Erythroblast (primary cell): ENCODE measurements at regions not wholly inside any gene's neighbourhood (a gene's known extent, or its start where the extent isn't known, plus 50 kb on each side); places are given as distances from the start of the nearest gene placed in this dataset.

Experiments used
- DNase-seq, 2 experiments: peaks; one replicate each; lab custom pipeline; 2025; lab: John Stamatoyannopoulos, UW
- GATA1 ChIP-seq: IDR thresholded peaks from 2 replicates; pipeline ENCODE4 v1.6.1; 2011; ENCODE audit warnings: low read depth, mild to moderate bottlenecking, control low read depth, low read length, moderate library complexity
- POLR2A ChIP-seq: IDR thresholded peaks from 2 replicates; pipeline ENCODE4 v1.6.1; 2011; ENCODE audit warnings: mild to moderate bottlenecking, low read length

- TF ChIP-seq POLR2A = no peak
- no peak for TF ChIP-seq GATA1
- no peak for DNase-seq
Observed at GRCh38 chr10:28774051-28774995, 97.0 kb downstream of the BAMBI start.

DNA sequence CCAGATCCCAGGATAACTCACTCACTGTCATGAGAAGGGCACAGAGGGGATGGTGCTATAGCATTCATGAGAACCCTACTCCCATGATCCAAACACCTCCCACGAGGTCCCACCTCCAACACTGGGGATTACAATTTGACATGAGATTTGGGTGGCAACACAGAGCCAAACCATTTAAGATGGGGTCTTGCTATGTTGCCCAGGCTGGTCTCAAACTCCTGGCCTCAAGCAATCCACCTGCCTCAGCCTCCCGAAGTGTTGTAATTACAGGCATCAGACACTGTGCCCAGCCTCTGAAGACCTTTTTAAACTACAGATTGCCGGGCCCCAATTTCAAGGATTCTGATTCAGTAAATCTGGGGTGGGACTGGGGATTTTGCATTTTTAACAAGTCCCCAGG is 98.5 kb downstream of the BAMBI start:
- TF ChIP-seq POLR2A (no peak), GATA1 (no peak)
- no peak for DNase-seq

- no peak for DNase-seq
- TF ChIP-seq GATA1 (no peak), POLR2A (no peak)
Observed at GRCh38 chr10:28776519-28776918, 99.2 kb downstream of the BAMBI start.

GRCh38 chr10:28777911-28778310 is 100.6 kb downstream of the BAMBI start:
- no peak for TF ChIP-seq GATA1
- no peak for TF ChIP-seq POLR2A
- no peak for DNase-seq

GRCh38 chr10:28778524-28778923 is 101.2 kb downstream of the BAMBI start:
- no peak for DNase-seq

GRCh38 chr10:28781296-28781695 is 104.0 kb downstream of the BAMBI start:
- DNase-seq = no peak
- TF ChIP-seq GATA1 (no peak), POLR2A (no peak)

More at GRCh38 chr10:28778524-28778923, 101.2 kb downstream of the BAMBI start:
- no peak for TF ChIP-seq POLR2A
- TF ChIP-seq GATA1 = no peak

- TF ChIP-seq GATA1 = no peak
- no peak for TF ChIP-seq POLR2A
- DNase-seq = no peak
Observed at GRCh38 chr10:28783087-28783486, 105.8 kb downstream of the BAMBI start.

DNA sequence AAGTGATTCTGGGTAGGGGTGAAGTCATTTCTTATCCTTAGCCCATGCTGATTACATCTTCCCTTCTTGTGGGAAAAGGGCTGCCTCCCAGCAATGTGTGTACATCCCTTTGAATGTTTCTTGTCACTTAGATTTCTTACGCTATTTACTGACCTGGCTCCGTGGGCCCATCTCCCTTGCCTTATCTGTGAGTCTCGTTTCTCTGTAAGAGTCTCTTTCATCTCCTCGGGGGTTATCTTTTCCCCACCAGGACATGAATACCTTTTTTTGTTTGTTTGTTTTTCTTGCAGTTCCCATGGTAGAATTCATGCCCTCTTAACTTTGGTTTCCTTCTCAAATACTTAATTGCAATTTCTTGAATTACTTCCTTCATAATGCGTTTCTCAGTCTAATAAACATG is 107.7 kb downstream of the BAMBI start:
- TF ChIP-seq POLR2A = no peak
- TF ChIP-seq GATA1 = no peak
- no peak for DNase-seq

GRCh38 chr10:28788252-28788651 is 110.9 kb downstream of the BAMBI start:
- no peak for TF ChIP-seq GATA1
- no peak for DNase-seq

- no peak for DNase-seq
- TF ChIP-seq GATA1 = no peak
- TF ChIP-seq POLR2A = no peak
Observed at GRCh38 chr10:28788762-28789161, 111.4 kb downstream of the BAMBI start.

DNA sequence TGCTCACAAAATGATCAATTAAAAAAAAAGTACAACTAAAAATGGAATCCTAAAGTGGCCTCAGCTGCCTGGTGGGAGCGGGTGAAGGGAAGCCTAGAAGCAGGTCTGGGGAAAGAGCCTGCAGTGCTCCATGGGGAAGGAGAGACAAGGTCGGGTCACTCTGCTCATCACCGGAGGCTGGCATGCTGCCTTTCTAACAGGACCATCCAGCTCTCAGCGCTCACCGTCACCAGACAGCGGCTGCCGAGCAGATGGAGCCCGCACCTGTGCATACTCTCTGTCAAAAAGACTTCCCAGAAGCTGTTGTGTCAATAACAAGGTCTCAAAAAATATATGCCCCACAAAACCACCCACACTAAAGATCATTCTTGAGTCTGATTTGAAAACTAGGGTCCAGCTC is 112.8 kb downstream of the BAMBI start:
- no peak for DNase-seq

DNA sequence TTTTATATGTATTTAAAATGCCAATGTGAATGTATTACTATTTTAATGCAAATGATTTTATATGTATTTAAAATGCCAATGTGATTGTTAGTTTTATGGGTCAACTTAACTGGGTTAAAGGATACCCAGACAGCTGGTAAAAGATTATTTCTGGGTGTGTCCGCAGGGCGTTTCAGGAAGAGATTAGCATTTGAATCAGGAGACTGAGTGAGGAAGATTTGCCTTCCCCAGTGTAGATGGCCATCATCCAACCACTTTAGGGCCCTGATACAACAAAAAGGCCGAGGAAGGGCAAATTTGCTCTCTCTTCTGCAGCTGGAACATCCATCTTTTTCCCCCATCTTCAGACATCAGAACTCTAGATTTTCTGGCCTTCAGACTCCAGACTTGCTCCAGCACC is 116.2 kb downstream of the BAMBI start:
- DNase-seq = peak in 1 of 2 experiments; percentile 4
- TF ChIP-seq POLR2A (no peak), GATA1 (no peak)

More for the DNA sequence above, 112.8 kb downstream of the BAMBI start:
- TF ChIP-seq POLR2A = no peak
- TF ChIP-seq GATA1 = no peak

- no peak for TF ChIP-seq POLR2A
- no peak for TF ChIP-seq GATA1
- DNase-seq = no peak
Observed at GRCh38 chr10:28794986-28795385, 117.7 kb downstream of the BAMBI start.

DNA sequence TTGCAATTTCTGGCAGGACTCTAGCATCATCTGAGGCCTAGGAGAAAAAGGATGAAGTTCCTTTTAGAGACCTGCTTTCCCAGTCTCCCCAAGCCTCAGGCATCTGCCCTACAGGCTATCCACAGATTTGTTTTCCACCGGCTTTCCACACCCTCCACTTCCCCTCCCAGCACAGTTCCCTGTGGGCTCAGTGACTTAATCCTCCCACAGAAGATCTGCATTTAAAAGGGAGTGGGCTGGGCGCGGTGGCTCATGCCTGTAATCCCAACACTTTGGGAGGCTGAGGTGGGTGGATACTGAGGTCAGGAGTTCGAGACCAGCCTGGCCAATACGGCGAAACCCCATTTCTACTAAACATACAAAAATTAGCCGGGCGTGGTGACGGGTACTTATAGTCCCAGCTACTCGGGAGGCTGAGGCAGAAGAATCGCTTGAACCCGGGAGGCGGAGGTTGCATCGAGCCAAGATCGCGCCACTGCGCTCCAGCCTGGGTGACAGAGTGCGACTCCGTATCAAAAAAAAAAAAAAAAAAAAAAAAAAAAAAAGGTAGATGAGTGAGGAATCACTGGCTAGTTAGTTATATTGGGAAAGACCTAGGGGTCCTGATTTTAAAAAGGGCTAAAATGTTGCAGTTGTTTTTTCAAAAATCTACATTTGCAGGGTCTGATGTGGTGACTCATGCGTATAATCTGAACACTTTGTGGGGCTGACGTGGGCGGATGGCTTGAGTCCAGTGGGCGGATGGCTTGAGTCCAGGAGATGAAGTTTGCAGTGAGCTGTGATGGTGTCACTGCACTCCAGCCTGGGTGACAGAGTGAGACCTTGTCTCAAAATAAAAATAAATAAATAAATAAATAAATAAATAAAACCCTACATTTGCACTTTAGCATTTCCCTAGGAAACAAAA is 119.5 kb downstream of the BAMBI start:
- DNase-seq = peak in 1 of 2 experiments; percentile 58
- no peak for TF ChIP-seq GATA1
- no peak for TF ChIP-seq POLR2A

GRCh38 chr10:28797904-28798371 is 120.6 kb downstream of the BAMBI start:
- DNase-seq = no peak
- no peak for TF ChIP-seq GATA1
- no peak for TF ChIP-seq POLR2A
